ENCODE measurements at regions not wholly inside any gene's neighbourhood (a gene's known extent, or its start where the extent isn't known, plus 50 kb on each side); places are given as distances from the start of the nearest gene placed in this dataset.
A peak's percentile ranks its signal among the peaks of the same experiment; 100 is the strongest.

DNA sequence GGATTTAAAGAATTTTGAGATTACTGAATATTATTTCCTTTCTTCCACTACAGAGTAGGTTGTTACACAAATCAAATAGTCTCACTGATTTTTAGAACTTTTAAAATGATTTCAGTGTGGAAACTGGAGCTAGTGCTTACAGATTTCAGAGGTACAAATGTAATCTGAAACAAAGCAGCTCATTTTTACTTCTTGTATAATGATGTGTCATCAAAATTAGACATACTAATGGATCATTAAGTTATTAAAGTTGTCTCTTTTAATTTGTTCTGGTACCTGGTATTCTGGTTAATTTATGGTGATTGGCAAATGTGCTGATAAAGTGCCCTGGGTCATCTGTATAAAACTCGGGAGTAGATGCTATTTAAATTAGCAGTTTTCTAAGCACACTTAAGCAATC lies 1528.3 kb downstream of the RPA4 start:
- Histone ChIP-seq H3K9me3 (ENCODE audit: low read length) (no peaks in the 10 kb centered on the region), H3K4me2 (ENCODE audit: low read depth, low read length, poor library complexity, severe bottlenecking) (no peak overlapping the region), H3K9ac (ENCODE audit: low read length) (no peak overlapping the region), H3K27ac (ENCODE audit: low read length) (no peak overlapping the region), H3K79me2 (ENCODE audit: low read length) (no peaks in the 10 kb centered on the region), H3K27me3 (ENCODE audit: low read length) (no peaks in the 10 kb centered on the region), H3K9me2 (replicated peaks; ENCODE audit: insufficient read depth, low read length) (no peaks in the 10 kb centered on the region), H3K36me3 (ENCODE audit: insufficient read depth, low read length) (no peaks in the 10 kb centered on the region), H4K20me1 (ENCODE audit: insufficient read depth, low read depth, low read length) (no peaks in the 10 kb centered on the region), H3K4me3 (ENCODE audit: low read length) (no peak overlapping the region), H2AFZ (ENCODE audit: low read length) (no peak overlapping the region), H3K4me1 (ENCODE audit: low read length) (no peaks in the 10 kb centered on the region)
- no peak for DNase-seq

DNA sequence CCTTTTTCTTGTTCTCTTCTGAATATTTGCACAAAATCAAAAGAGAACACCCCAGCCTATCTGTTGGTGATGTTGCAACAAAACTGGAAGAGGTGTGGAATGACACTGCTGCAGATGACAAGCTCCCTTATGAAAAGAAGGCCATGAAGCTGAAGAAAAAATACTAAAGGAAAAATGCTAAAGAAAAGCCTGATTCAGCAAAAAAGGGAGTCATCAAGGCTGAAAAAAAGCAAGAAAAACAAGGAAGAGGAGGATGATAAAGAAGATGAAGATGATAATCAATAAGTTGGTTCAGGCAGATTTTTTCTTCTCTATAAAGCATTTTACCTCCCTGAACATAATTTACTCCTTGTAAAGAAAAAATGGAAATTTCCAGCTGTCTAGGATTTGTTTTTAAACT lies 1538.8 kb downstream of the RPA4 start:
- H3K27ac ChIP-seq (ENCODE audit: low read length): no peak overlapping the region
- no peak for DNase-seq
- no peaks in the 10 kb centered on the region for H3K4me1 ChIP-seq (ENCODE audit: low read length)
- no peak overlapping the region for H3K9ac ChIP-seq (ENCODE audit: low read length)
- H3K27me3 ChIP-seq (ENCODE audit: low read length): no peaks in the 10 kb centered on the region
- H2AFZ ChIP-seq (ENCODE audit: low read length): no peak overlapping the region
- no peaks in the 10 kb centered on the region for H3K36me3 ChIP-seq (ENCODE audit: insufficient read depth, low read length)
- H3K4me3 ChIP-seq (ENCODE audit: low read length): no peak overlapping the region
- H3K9me2 ChIP-seq (replicated peaks; ENCODE audit: insufficient read depth, low read length): no peaks in the 10 kb centered on the region
- no peaks in the 10 kb centered on the region for H4K20me1 ChIP-seq (ENCODE audit: insufficient read depth, low read depth, low read length)
- no peaks in the 10 kb centered on the region for H3K9me3 ChIP-seq (ENCODE audit: low read length)
- H3K4me2 ChIP-seq (ENCODE audit: low read depth, low read length, poor library complexity, severe bottlenecking): no peak overlapping the region
- no peaks in the 10 kb centered on the region for H3K79me2 ChIP-seq (ENCODE audit: low read length)

DNA sequence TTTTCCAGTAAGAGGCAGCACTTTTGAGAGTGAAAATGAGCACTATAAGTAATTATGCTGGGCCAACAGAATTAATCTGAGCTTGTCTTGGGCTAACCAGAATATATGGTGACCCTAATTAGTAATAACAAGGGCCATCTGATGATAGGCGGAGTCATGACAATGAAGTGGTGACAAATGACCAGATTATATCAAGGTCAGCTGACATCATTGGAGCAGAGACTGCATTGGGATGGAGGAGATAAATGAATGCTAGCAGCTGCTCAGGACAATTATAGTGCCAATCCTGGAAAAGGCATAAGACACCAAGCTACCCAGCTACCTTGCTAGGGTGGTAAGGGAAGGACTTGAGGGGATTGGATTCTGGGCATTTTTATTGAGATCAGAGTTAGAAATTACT lies 1548.7 kb downstream of the RPA4 start:
- Histone ChIP-seq H3K4me1 (ENCODE audit: low read length) (no peaks in the 10 kb centered on the region), H3K27ac (ENCODE audit: low read length) (no peak overlapping the region), H3K4me2 (ENCODE audit: low read depth, low read length, poor library complexity, severe bottlenecking) (no peak overlapping the region), H3K9me2 (replicated peaks; ENCODE audit: insufficient read depth, low read length) (no peaks in the 10 kb centered on the region), H3K9me3 (ENCODE audit: low read length) (no peaks in the 10 kb centered on the region), H4K20me1 (ENCODE audit: insufficient read depth, low read depth, low read length) (no peaks in the 10 kb centered on the region), H3K9ac (ENCODE audit: low read length) (no peak overlapping the region), H2AFZ (ENCODE audit: low read length) (no peak overlapping the region), H3K36me3 (ENCODE audit: insufficient read depth, low read length) (no peaks in the 10 kb centered on the region), H3K79me2 (ENCODE audit: low read length) (no peaks in the 10 kb centered on the region), H3K4me3 (ENCODE audit: low read length) (no peak overlapping the region), H3K27me3 (ENCODE audit: low read length) (no peaks in the 10 kb centered on the region)
- DNase-seq: no peak

DNA sequence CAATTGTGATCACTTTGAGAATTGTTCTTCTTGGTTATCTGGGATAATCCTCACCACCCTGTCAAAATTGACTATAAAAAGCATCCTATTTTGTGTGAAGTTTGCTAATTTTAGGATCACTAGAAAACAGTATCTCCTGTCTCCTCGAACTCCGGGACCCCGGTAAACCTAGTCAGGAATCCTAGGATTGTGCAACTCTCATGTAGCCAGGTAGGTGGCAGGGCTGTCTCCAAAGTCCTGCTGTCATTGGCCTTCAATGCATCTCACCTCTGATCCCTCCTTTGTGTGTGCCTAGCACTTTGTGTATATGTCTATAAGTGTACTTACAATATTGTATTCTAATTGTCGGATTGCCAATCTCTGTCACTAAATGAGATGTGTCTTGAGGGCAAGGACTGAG lies 1564.8 kb downstream of the RPA4 start:
- H3K4me2 ChIP-seq (ENCODE audit: low read depth, low read length, poor library complexity, severe bottlenecking): no peak overlapping the region
- H3K4me3 ChIP-seq (ENCODE audit: low read length): no peak overlapping the region
- no peaks in the 10 kb centered on the region for H3K9me2 ChIP-seq (replicated peaks; ENCODE audit: insufficient read depth, low read length)
- no peak overlapping the region for H2AFZ ChIP-seq (ENCODE audit: low read length)
- H3K9ac ChIP-seq (ENCODE audit: low read length): no peak overlapping the region
- H3K27ac ChIP-seq (ENCODE audit: low read length): no peak overlapping the region
- H4K20me1 ChIP-seq (ENCODE audit: insufficient read depth, low read depth, low read length): no peaks in the 10 kb centered on the region
- no peaks in the 10 kb centered on the region for H3K27me3 ChIP-seq (ENCODE audit: low read length)
- H3K79me2 ChIP-seq (ENCODE audit: low read length): no peaks in the 10 kb centered on the region
- DNase-seq: peak; percentile 40
- no peaks in the 10 kb centered on the region for H3K36me3 ChIP-seq (ENCODE audit: insufficient read depth, low read length)
- no peaks in the 10 kb centered on the region for H3K4me1 ChIP-seq (ENCODE audit: low read length)
- no peaks in the 10 kb centered on the region for H3K9me3 ChIP-seq (ENCODE audit: low read length)

DNA sequence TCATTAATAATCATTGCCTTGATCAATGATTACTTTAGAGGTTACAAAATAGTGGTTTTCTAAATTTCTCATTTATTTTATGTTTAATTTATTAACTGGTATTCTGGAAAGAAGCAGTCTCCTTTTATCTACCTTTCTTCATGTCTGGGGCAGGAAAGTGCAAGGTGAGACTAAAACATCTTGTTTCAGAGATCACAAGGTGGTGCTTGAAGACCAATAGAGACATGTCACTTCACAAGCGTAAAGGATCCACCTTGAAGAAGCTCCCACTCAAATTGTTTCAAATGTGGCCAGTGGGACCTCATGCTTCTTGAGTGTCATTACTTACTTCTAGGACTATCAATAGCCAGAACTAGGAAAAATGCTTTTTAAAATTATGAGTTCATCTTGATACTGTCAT lies 1568.7 kb downstream of the RPA4 start:
- Histone ChIP-seq H3K27me3 (ENCODE audit: low read length) (no peaks in the 10 kb centered on the region), H3K4me3 (ENCODE audit: low read length) (no peak overlapping the region), H3K9me2 (replicated peaks; ENCODE audit: insufficient read depth, low read length) (no peaks in the 10 kb centered on the region), H4K20me1 (ENCODE audit: insufficient read depth, low read depth, low read length) (no peaks in the 10 kb centered on the region), H3K4me2 (ENCODE audit: low read depth, low read length, poor library complexity, severe bottlenecking) (no peak overlapping the region), H3K9me3 (ENCODE audit: low read length) (no peaks in the 10 kb centered on the region), H3K79me2 (ENCODE audit: low read length) (no peaks in the 10 kb centered on the region), H2AFZ (ENCODE audit: low read length) (no peak overlapping the region), H3K36me3 (ENCODE audit: insufficient read depth, low read length) (no peaks in the 10 kb centered on the region), H3K27ac (ENCODE audit: low read length) (no peak overlapping the region), H3K9ac (ENCODE audit: low read length) (no peak overlapping the region), H3K4me1 (ENCODE audit: low read length) (no peaks in the 10 kb centered on the region)
- no peak for DNase-seq

DNA sequence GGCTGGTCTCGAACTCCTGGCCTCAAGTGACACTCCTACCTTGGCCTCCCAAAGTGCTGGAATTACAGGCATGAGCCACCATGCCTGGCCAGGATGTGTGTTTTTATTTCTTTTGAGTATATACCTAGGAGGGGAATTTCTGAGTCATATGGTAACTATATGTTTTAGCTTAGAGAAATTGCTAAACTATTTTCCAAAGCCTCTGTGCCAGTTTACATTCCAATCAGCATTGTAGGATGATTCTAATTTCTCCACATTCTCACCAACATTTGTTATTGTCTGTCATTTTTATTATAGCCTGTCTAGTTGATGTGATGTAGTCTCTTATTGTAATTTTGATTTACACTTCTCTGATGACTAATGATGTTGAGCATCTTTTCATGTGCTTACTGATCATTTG lies 1576.0 kb downstream of the RPA4 start:
- no peak overlapping the region for H3K4me3 ChIP-seq (ENCODE audit: low read length)
- no peaks in the 10 kb centered on the region for H3K9me2 ChIP-seq (replicated peaks; ENCODE audit: insufficient read depth, low read length)
- no peaks in the 10 kb centered on the region for H3K36me3 ChIP-seq (ENCODE audit: insufficient read depth, low read length)
- no peaks in the 10 kb centered on the region for H3K9me3 ChIP-seq (ENCODE audit: low read length)
- H3K79me2 ChIP-seq (ENCODE audit: low read length): no peaks in the 10 kb centered on the region
- no peak overlapping the region for H3K27ac ChIP-seq (ENCODE audit: low read length)
- no peaks in the 10 kb centered on the region for H3K27me3 ChIP-seq (ENCODE audit: low read length)
- H2AFZ ChIP-seq (ENCODE audit: low read length): no peak overlapping the region
- H3K4me2 ChIP-seq (ENCODE audit: low read depth, low read length, poor library complexity, severe bottlenecking): no peak overlapping the region
- H3K9ac ChIP-seq (ENCODE audit: low read length): no peak overlapping the region
- H3K4me1 ChIP-seq (ENCODE audit: low read length): no peaks in the 10 kb centered on the region
- no peak for DNase-seq
- H4K20me1 ChIP-seq (ENCODE audit: insufficient read depth, low read depth, low read length): no peaks in the 10 kb centered on the region

DNA sequence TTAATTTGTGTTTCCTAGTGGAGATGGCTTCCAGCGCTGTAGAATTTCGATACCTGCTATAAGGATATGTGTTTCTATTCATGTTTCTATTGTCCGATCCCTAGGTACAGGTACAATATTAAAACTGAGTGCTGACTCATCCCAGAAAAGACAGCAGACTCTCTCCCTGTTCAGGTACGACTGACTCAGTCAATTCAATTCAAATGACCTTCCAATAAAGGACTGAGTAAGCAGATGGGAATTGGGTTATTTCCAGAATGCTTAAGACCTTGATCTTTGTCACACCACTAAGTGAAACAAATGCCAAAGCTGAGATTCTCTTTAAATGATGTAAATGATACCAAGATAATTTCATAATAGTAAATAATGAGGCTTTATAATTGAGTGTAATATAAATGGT lies 1596.9 kb downstream of the RPA4 start:
- no peak overlapping the region for H3K9ac ChIP-seq (ENCODE audit: low read length)

DNA sequence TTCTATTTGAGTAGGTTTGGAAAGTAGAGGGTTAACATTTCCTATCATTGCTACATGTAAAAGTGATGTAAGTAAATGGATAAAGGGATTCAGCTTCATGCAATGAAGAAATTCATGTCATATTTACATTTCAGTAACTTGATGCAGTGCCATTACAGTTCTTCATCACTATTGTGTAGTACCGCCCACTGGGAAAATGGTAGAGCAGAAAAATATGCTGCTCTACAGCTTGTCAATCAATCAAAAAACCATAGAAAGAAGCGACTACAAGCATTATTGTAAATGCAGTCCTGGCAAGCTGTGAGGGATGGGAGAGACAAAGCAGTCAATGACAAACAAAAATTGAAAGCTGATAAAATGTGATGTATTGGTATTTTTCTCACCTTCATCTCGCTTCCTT lies 1597.9 kb downstream of the RPA4 start:
- no peaks in the 10 kb centered on the region for H3K36me3 ChIP-seq (ENCODE audit: insufficient read depth, low read length)
- H3K79me2 ChIP-seq (ENCODE audit: low read length): no peaks in the 10 kb centered on the region
- no peak overlapping the region for H3K4me2 ChIP-seq (ENCODE audit: low read depth, low read length, poor library complexity, severe bottlenecking)
- no peak overlapping the region for H3K4me3 ChIP-seq (ENCODE audit: low read length)
- DNase-seq: no peak
- no peaks in the 10 kb centered on the region for H3K9me2 ChIP-seq (replicated peaks; ENCODE audit: insufficient read depth, low read length)
- no peaks in the 10 kb centered on the region for H4K20me1 ChIP-seq (ENCODE audit: insufficient read depth, low read depth, low read length)
- no peak overlapping the region for H3K9ac ChIP-seq (ENCODE audit: low read length)
- H2AFZ ChIP-seq (ENCODE audit: low read length): no peak overlapping the region
- no peaks in the 10 kb centered on the region for H3K4me1 ChIP-seq (ENCODE audit: low read length)
- H3K27ac ChIP-seq (ENCODE audit: low read length): no peak overlapping the region
- H3K27me3 ChIP-seq (ENCODE audit: low read length): no peaks in the 10 kb centered on the region; the same call in 1 of the 2 replicates
- H3K9me3 ChIP-seq (ENCODE audit: low read length): no peaks in the 10 kb centered on the region

More for the DNA sequence above, 1596.9 kb downstream of the RPA4 start:
- no peaks in the 10 kb centered on the region for H3K79me2 ChIP-seq (ENCODE audit: low read length)
- no peak overlapping the region for H2AFZ ChIP-seq (ENCODE audit: low read length)
- H3K9me2 ChIP-seq (replicated peaks; ENCODE audit: insufficient read depth, low read length): no peaks in the 10 kb centered on the region
- H4K20me1 ChIP-seq (ENCODE audit: insufficient read depth, low read depth, low read length): no peaks in the 10 kb centered on the region
- DNase-seq: no peak
- no peak overlapping the region for H3K4me2 ChIP-seq (ENCODE audit: low read depth, low read length, poor library complexity, severe bottlenecking)
- H3K4me1 ChIP-seq (ENCODE audit: low read length): no peaks in the 10 kb centered on the region
- no peaks in the 10 kb centered on the region for H3K27me3 ChIP-seq (ENCODE audit: low read length)
- no peaks in the 10 kb centered on the region for H3K9me3 ChIP-seq (ENCODE audit: low read length)
- H3K36me3 ChIP-seq (ENCODE audit: insufficient read depth, low read length): no peaks in the 10 kb centered on the region
- no peak overlapping the region for H3K27ac ChIP-seq (ENCODE audit: low read length)
- no peak overlapping the region for H3K4me3 ChIP-seq (ENCODE audit: low read length)

DNA sequence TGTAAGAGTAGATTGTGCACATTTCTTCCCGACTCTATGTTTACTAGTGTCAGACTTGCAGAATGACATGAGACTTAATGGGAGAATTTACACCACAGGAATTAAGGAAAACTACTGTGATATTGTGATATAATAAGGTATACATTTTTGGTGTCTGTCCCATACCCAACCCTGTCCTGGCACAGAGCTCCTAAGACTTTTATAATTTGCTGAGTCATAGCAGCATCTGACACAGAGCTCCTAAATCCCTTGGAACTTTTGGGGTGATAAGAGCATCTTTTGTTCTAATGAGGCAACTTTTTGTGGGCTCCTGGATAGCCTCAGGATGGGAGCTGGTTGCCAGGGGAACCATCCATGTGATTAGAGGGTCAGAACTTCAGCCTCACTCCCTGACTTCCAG lies 1607.0 kb downstream of the RPA4 start:
- no peaks in the 10 kb centered on the region; the same call in 1 of the 2 replicates for H3K27me3 ChIP-seq (ENCODE audit: low read length)
- H3K79me2 ChIP-seq (ENCODE audit: low read length): no peaks in the 10 kb centered on the region
- H3K9ac ChIP-seq (ENCODE audit: low read length): no peak overlapping the region
- DNase-seq: no peak
- no peaks in the 10 kb centered on the region for H3K4me1 ChIP-seq (ENCODE audit: low read length)
- H2AFZ ChIP-seq (ENCODE audit: low read length): no peak overlapping the region
- no peaks in the 10 kb centered on the region for H3K36me3 ChIP-seq (ENCODE audit: insufficient read depth, low read length)
- H4K20me1 ChIP-seq (ENCODE audit: insufficient read depth, low read depth, low read length): no peaks in the 10 kb centered on the region
- H3K27ac ChIP-seq (ENCODE audit: low read length): no peak overlapping the region
- no peak overlapping the region for H3K4me3 ChIP-seq (ENCODE audit: low read length)
- no peaks in the 10 kb centered on the region for H3K9me2 ChIP-seq (replicated peaks; ENCODE audit: insufficient read depth, low read length)
- H3K4me2 ChIP-seq (ENCODE audit: low read depth, low read length, poor library complexity, severe bottlenecking): no peak overlapping the region
- H3K9me3 ChIP-seq (ENCODE audit: low read length): no peaks in the 10 kb centered on the region
